Gastroesophageal sphincter (tissue), 4 donors: ENCODE measurements at regions not wholly inside any gene's neighbourhood (a gene's known extent, or its start where the extent isn't known, plus 50 kb on each side); places are given as distances from the start of the nearest gene placed in this dataset.

Experiments
- ATAC-seq: fragments of 150-250 bp; one replicate; pipeline ENCODE4 v1.9.1; 2016; ENCODE audit warnings: mild to moderate bottlenecking, moderate library complexity
- H3K27ac ChIP-seq, 4 donors: fragments of 200-600 bp; sonication (generic) in 3 of 4; 1 replicate in 3 of 4; 2 replicates in 1 of 4; pipeline ENCODE4 v1.5.1; 2016 to 2019
- H3K27me3 ChIP-seq: fragments of 200-600 bp; sonication (generic); one replicate; pipeline ENCODE4 v1.5.1; 2019
- H3K36me3 ChIP-seq, 2 donors: fragments of 200-600 bp; sonication (generic); one replicate each; pipeline ENCODE4 v1.5.1; 2019; ENCODE audit warnings: control low read depth in 1 of 2
- H3K4me1 ChIP-seq, 3 donors: fragments of 200-600 bp; sonication (generic); 1 replicate in 2 of 3; 2 replicates in 1 of 3; pipeline ENCODE4 v1.5.1; 2016 to 2019; ENCODE audit warnings: control low read depth in 2 of 3
- H3K4me3 ChIP-seq, 2 donors: fragments of 200-600 bp; sonication (generic); one replicate each; pipeline ENCODE4 v1.5.1; 2019; ENCODE audit warnings: mild to moderate bottlenecking in 1 of 2, moderate library complexity in 1 of 2
- H3K9me3 ChIP-seq, 3 donors: fragments of 200-600 bp; sonication (generic); one replicate each; pipeline ENCODE4 v1.5.1; 2017 to 2019; ENCODE audit warnings: control low read depth in 2 of 3
- CTCF ChIP-seq, 4 experiments: fragments of 200-600 bp in 2 of 4; fragments of 450-650 bp in 2 of 4; sonication (generic) in 1 of 4; IDR thresholded peaks; one replicate each; pipeline ENCODE4 v1.5.1; 2017 to 2019; ENCODE audit warnings: antibody characterized with exemption in 4 of 4, mild to moderate bottlenecking in 2 of 4, moderate library complexity in 2 of 4
- EP300 ChIP-seq: sonication (generic); formaldehyde crosslinking; IDR thresholded peaks from one replicate; pipeline ENCODE4 v1.6.1; 2017; ENCODE audit warnings: antibody characterized with exemption, mild to moderate bottlenecking
- POLR2A ChIP-seq, 2 donors: fragments of 450-650 bp; IDR thresholded peaks; one replicate each; pipeline ENCODE4 v1.6.1; 2017; ENCODE audit warnings: antibody characterized with exemption in 2 of 2, mild to moderate bottlenecking in 2 of 2, moderate library complexity in 1 of 2
- POLR2AphosphoS5 ChIP-seq: sonication (generic); formaldehyde crosslinking; IDR thresholded peaks from one replicate; pipeline ENCODE4 v1.6.1; 2017; ENCODE audit warnings: antibody characterized with exemption
- WGBS, 2 donors: methylation state at CpG; one replicate each; pipeline ENCODE4 v1.1.5; 2018; ENCODE audit warnings: low coverage in 1 of 2; 5-methylcytosine and 5-hydroxymethylcytosine counted together

GRCh38 chr18:10225300-10225699, 229.1 kb upstream of the APCDD1 start:
- ATAC-seq: no peak
- no peak for TF ChIP-seq POLR2AphosphoS5
- TF ChIP-seq CTCF (IDR thresholded peaks at IDR 0.05): no peak
- TF ChIP-seq EP300: no peak
- TF ChIP-seq POLR2A (IDR thresholded peaks at IDR 0.05): no peak
- 96% methylated on average over 6 of the region's 6 CpGs; no CpG with 5 or more reads in 1 of the 2 donors for WGBS, 2 donors
- H3K4me3 ChIP-seq: no peak overlapping the region
- H3K4me1 ChIP-seq: peaks cover 0 to 7% (median 0%) of the 10 kb centered on the region in 3 donors
- H3K9me3 ChIP-seq: peaks cover 0 to 20% (median 0%) of the 10 kb centered on the region in 3 donors
- no peaks in the 10 kb centered on the region for H3K27me3 ChIP-seq
- H3K27ac ChIP-seq: no peak overlapping the region
- H3K36me3 ChIP-seq: no peaks in the 10 kb centered on the region

GRCh38 chr18:10226971-10227370, 227.5 kb upstream of the APCDD1 start:
- H3K4me1 ChIP-seq: peaks cover 0 to 7% (median 0%) of the 10 kb centered on the region in 3 donors
- ATAC-seq: no peak
- H3K36me3 ChIP-seq: no peaks in the 10 kb centered on the region
- WGBS, 2 donors: 65% methylated on average over 2 of the region's 2 CpGs; no CpG with 5 or more reads in 1 of the 2 donors
- H3K27me3 ChIP-seq: no peaks in the 10 kb centered on the region
- no peak for TF ChIP-seq POLR2A (IDR thresholded peaks at IDR 0.05)
- no peak for TF ChIP-seq POLR2AphosphoS5
- no peak for TF ChIP-seq CTCF (IDR thresholded peaks at IDR 0.05)
- TF ChIP-seq EP300: no peak
- H3K27ac ChIP-seq: no peak overlapping the region
- H3K9me3 ChIP-seq: peaks cover 0 to 20% (median 0%) of the 10 kb centered on the region in 3 donors
- no peak overlapping the region for H3K4me3 ChIP-seq

- Histone ChIP-seq H3K27ac (no peak overlapping the region), H3K4me3 (no peak overlapping the region), H3K4me1 (peaks cover 0 to 7% (median 0%) of the 10 kb centered on the region in 3 donors), H3K27me3 (no peaks in the 10 kb centered on the region), H3K9me3 (peaks cover 0 to 20% (median 0%) of the 10 kb centered on the region in 3 donors), H3K36me3 (no peaks in the 10 kb centered on the region)
- ATAC-seq: no peak
- no peak for TF ChIP-seq EP300
- no peak for TF ChIP-seq POLR2AphosphoS5
- TF ChIP-seq CTCF (IDR thresholded peaks at IDR 0.05): no peak
- no peak for TF ChIP-seq POLR2A (IDR thresholded peaks at IDR 0.05)
These were observed 226.1 kb upstream of the APCDD1 start for GRCh38 chr18:10228326-10228725.

GRCh38 chr18:10229458-10229857, 225.0 kb upstream of the APCDD1 start:
- Histone ChIP-seq H3K27me3 (no peaks in the 10 kb centered on the region), H3K4me3 (no peak overlapping the region), H3K9me3 (peaks cover 0 to 20% (median 0%) of the 10 kb centered on the region in 3 donors), H3K4me1 (peaks cover 0 to 11% (median 2%) of the 10 kb centered on the region in 3 donors), H3K36me3 (no peaks in the 10 kb centered on the region), H3K27ac (no peak overlapping the region)
- no peak for ATAC-seq
- TF ChIP-seq POLR2AphosphoS5: no peak
- TF ChIP-seq POLR2A (IDR thresholded peaks at IDR 0.05): no peak
- no peak for TF ChIP-seq CTCF (IDR thresholded peaks at IDR 0.05)
- no peak for TF ChIP-seq EP300
- WGBS, 2 donors: 93 to 100% methylated on average over 1 to 2 of the region's 3 CpGs

- H3K9me3 ChIP-seq: peaks cover 0 to 17% (median 0%) of the 10 kb centered on the region in 3 donors
- WGBS, 2 donors: 60% methylated on average over 1 of the region's 3 CpGs; no CpG with 5 or more reads in 1 of the 2 donors
- no peak for ATAC-seq
- TF ChIP-seq CTCF (IDR thresholded peaks at IDR 0.05): no peak
- no peak for TF ChIP-seq POLR2AphosphoS5
- TF ChIP-seq POLR2A (IDR thresholded peaks at IDR 0.05): no peak
- TF ChIP-seq EP300: no peak
- H3K27me3 ChIP-seq: no peaks in the 10 kb centered on the region
- no peaks in the 10 kb centered on the region for H3K36me3 ChIP-seq
- peaks cover 0 to 17% (median 4%) of the 10 kb centered on the region in 3 donors for H3K4me1 ChIP-seq
- no peak overlapping the region for H3K27ac ChIP-seq
- no peak overlapping the region for H3K4me3 ChIP-seq
These were observed 224.4 kb upstream of the APCDD1 start for GRCh38 chr18:10230072-10230471.
